22Rv1 (cell line): ENCODE measurements at regions not wholly inside any gene's neighbourhood (a gene's known extent, or its start where the extent isn't known, plus 50 kb on each side); places are given as distances from the start of the nearest gene placed in this dataset.
"Not testable (repeated sequence)": the region's sequence is repeated elsewhere in the genome, so short reads cannot be mapped to it uniquely, and the experiment has no call there.

Source experiments
- H3K27ac ChIP-seq: fragments of 450-650 bp; 2 replicates; pipeline ENCODE4 v1.5.1; 2017
- CTCF ChIP-seq: fragments of 450-650 bp; IDR thresholded peaks from 2 replicates; pipeline ENCODE4 v1.5.1; 2017; ENCODE audit warnings: mild to moderate bottlenecking
- ZFX ChIP-seq: fragments of 450-650 bp; IDR thresholded peaks from 2 replicates; pipeline ENCODE4 v1.6.1; 2017; ENCODE audit warnings: antibody characterized with exemption, borderline replicate concordance

- H3K27ac ChIP-seq, result no peak overlapping the region
- no peak for TF ChIP-seq CTCF
- no peak for TF ChIP-seq ZFX
Measured at GRCh38 chr7:29657288-29657687, 93.7 kb downstream of the PRR15 start.

- no peak overlapping the region for H3K27ac ChIP-seq
- TF ChIP-seq ZFX (no peak), CTCF (no peak)
Measured at GRCh38 chr7:29657856-29658255, 94.2 kb downstream of the PRR15 start.

GRCh38 chr7:29659213-29659612 lies 95.6 kb downstream of the PRR15 start:
- H3K27ac ChIP-seq, result not testable (repeated sequence)

- H3K27ac ChIP-seq, result not testable (repeated sequence)
Measured at GRCh38 chr7:29662899-29663298, 99.3 kb downstream of the PRR15 start.

DNA sequence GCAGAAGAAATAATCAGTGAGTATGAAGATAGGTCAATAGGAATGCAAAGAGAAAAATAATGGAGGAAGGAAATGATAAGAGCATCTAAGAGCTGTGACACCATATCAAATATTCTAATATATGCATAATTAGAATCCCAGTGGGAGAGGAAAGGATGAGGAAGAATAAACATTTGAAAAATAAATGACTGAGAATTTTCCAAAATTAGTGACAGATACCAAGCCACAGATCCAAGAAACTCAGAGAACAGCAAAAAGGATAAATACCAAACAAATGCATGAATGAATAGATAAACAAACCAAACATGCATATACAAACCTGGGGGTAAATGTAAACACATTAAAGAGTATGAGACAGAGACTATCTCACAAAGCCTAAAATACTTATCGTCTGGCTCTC lies 101.4 kb downstream of the PRR15 start:
- not testable (repeated sequence) for H3K27ac ChIP-seq

DNA sequence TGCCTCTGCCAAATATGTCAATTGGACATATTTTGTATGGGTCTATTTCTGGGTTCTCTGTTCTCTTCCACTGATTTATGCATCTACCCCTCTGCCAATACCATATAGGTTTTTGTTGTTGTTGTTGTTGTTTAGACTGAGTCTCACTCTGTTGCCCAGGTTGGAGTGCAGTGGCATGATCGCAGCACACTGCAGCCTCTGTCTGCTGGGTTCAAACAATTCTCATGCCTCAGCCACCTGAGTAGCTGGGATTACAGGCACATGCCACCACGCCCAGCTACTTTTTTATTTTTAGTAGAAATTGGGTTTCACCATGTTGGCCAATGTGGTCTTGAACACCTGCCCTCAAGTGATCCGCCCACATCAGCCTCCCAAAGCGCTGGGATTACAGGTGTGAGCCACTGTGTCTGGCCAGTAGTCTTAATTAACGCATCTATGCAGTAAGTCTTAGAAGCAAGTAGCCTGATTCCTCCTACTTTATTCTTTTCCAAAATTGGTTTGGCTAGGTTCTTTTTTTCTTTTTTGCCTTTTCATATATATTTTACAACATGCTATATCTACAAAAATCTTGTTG lies 103.5 kb downstream of the PRR15 start:
- H3K27ac ChIP-seq, result not testable (repeated sequence)

DNA sequence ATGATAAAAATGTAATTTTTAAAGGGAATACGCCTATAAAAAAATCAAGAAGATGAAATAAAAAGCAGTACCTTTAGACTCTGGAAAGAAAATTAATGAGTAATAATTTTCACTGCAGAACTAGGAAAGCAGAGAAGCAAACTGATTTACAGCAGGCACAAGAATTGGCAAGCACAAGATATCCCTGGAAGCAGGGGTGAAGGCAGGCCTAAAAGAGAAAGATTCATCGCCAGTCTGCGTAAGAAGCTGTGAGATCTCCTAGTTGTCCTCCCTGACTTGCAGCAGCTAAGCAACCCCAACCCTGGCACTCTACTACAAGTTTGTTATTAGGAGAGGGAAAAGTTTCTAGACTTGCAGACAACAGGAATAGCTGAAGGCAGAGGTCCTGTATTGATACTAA lies 107.7 kb downstream of the PRR15 start:
- not testable (repeated sequence) for H3K27ac ChIP-seq

GRCh38 chr7:29673635-29674034 lies 110.0 kb downstream of the PRR15 start:
- not testable (repeated sequence) for H3K27ac ChIP-seq

DNA sequence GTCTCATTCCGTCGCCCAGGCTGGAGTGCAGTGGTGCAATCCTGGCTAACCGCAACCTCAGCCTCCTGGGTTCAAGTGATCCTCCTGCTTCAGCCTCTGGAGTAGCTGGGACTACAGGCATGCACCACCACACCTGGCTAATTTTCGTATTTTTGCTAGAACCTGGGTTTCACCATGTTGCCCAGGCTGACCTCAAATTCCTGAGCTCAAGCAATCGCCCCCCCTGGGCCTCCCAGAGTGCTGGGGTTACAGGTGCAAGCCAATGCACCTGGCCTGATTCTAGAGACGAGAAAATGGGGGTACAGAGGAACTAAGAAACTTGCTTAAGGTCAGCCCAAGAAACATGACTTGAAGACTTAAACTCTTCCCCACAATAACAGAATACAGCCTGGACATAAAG lies 111.0 kb downstream of the PRR15 start:
- H3K27ac ChIP-seq, result not testable (repeated sequence)

GRCh38 chr7:29677254-29677653 lies 113.6 kb downstream of the PRR15 start:
- not testable (repeated sequence) for H3K27ac ChIP-seq

- not testable (repeated sequence) for H3K27ac ChIP-seq
Measured at GRCh38 chr7:29679963-29680362, 116.3 kb downstream of the PRR15 start.

GRCh38 chr7:29680601-29681000 lies 117.0 kb downstream of the PRR15 start:
- H3K27ac ChIP-seq, result not testable (repeated sequence)

DNA sequence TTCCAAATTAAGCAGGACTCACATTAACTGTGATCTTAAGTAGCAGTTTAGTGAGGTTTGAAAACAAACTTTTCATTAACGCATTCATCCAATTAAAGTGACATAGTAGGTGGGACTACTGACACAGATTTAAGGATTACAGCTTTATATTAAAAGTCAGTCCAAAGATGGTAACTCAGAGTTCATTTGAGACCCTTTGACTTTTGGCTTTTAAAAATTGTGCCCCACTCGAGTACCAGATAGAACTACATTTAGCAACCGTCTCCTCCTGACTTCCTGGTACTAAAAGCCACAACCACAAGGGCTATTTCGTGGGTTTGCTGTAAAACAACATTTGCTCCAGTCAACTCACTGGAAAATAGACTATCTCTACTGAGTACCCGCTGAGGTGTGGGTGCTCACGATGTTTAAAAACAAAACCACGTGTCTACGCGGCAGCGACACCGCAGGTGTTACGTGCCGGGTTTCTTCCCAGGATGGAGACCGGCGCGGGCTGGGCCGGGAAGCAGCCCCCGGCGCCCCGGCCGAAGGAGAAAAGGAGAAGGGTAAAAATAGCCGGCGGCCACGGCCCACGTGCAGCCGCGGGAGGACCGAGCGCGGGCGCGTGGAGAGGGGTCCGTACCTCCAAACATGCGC lies 120.6 kb downstream of the PRR15 start:
- peak overlapping the region; percentile 79 for H3K27ac ChIP-seq

- H3K27ac ChIP-seq, result peak overlapping the region; percentile 79
- TF ChIP-seq CTCF (0 out of 2 replicates have a peak, but pooled peaks have one; percentile 5), ZFX (no peak)
Measured at GRCh38 chr7:29684787-29685650, 121.3 kb upstream of the WIPF3 start.

GRCh38 chr7:29685651-29686271 lies 120.5 kb upstream of the WIPF3 start:
- H3K27ac ChIP-seq, result peak overlapping the region; percentile 79

DNA sequence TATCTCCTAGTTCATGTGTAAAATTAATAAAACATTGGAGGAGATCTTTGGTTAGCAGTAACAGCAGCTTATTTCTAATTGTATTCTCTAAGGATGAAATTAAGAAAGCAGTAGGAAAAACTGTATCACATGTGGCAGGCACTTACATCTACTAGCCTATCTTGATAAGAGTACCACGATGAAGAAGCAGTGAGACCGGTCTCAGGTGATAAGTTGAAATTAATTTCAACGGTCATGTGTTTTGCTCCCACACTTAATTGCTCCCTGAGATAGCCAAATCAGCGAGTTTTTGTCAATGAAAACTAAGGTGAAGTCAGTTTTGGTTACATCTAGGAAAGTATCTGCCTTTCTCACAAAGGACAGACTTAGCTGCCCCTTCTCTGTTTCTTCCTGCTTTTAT lies 115.8 kb upstream of the WIPF3 start:
- H3K27ac ChIP-seq, result not testable (repeated sequence)

DNA sequence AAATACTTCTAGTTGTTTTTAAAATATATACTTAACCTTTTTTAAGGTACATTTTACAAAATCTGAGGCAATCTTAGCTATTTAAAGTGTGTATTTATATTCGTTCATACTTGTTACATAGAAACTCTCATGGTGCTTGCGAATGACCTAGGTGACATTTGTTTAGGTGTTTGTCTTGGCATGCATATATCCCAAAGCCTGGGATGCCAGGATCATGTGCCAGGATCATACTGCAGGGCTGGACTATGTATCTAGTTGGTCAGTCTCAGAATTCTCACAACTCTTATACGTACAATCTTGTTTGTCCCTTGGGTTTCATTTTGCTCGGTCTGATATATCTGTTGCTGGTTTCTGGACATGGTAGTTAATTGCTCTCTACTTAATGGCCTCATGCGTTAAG lies 109.9 kb upstream of the WIPF3 start:
- not testable (repeated sequence) for H3K27ac ChIP-seq

DNA sequence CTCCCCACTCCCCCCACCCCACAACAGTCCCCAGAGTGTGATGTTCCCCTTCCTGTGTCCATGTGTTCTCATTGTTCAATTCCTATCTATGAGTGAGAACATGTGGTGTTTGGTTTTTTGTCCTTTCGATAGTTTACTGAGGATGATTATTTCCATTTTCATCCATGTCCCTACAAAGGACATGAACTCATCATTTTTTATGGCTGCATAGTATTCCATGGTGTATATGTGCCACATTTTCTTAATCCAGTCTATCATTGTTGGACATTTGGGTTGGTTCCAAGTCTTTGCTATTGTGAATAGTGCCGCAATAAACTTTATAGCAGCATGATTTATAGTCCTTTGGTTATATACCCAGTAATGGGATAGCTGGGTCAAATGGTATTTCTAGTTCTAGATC lies 106.6 kb upstream of the WIPF3 start:
- H3K27ac ChIP-seq, result not testable (repeated sequence)
